Heart left ventricle (tissue), 16 donors: ENCODE measurements at regions not wholly inside any gene's neighbourhood (a gene's known extent, or its start where the extent isn't known, plus 50 kb on each side); places are given as distances from the start of the nearest gene placed in this dataset.
"Not testable (repeated sequence)": the region's sequence is repeated elsewhere in the genome, so short reads cannot be mapped to it uniquely, and the experiment has no call there.

Experiments used
- ATAC-seq, 4 donors: fragments of 200-7000 bp; cut with Tn5 transposase; one replicate each; pipeline ENCODE4 v1.9.1; 2020 to 2022; ENCODE audit warnings: moderate library complexity in 4 of 4, mild to moderate bottlenecking in 3 of 4, moderate number of reproducible peaks in 1 of 4
- DNase-seq, 5 donors: peaks; one replicate each; pipeline ENCODE4 v3.0.0-alpha.2; 2020
- H3K27ac ChIP-seq, 12 donors: fragments of 200-600 bp; sonication (generic) in 4 of 12; one replicate each; pipeline versions ENCODE4 v1.5.0 to v1.8.0; 2016 to 2022; ENCODE audit warnings: mild to moderate bottlenecking in 2 of 12
- H3K27me3 ChIP-seq, 9 donors: fragments of 200-600 bp; sonication (generic) in 2 of 9; one replicate each; pipeline versions ENCODE4 v1.5.1 to v1.8.0; 2016 to 2022; ENCODE audit warnings: mild to moderate bottlenecking in 3 of 9
- H3K36me3 ChIP-seq, 9 donors: fragments of 200-600 bp; sonication (generic) in 2 of 9; one replicate each; pipeline versions ENCODE4 v1.5.0 to v1.8.0; 2018 to 2022; ENCODE audit warnings: mild to moderate bottlenecking in 2 of 9
- H3K4me1 ChIP-seq, 12 donors: fragments of 200-600 bp; sonication (generic) in 4 of 12; one replicate each; pipeline versions ENCODE4 v1.5.0 to v1.8.0; 2016 to 2022; ENCODE audit warnings: mild to moderate bottlenecking in 3 of 12
- H3K4me3 ChIP-seq, 12 donors: fragments of 200-600 bp; sonication (generic) in 4 of 12; one replicate each; pipeline versions ENCODE4 v1.5.0 to v1.8.0; 2017 to 2022; ENCODE audit warnings: mild to moderate bottlenecking in 9 of 12, moderate library complexity in 4 of 12
- H3K9me3 ChIP-seq, 12 donors: fragments of 200-600 bp; sonication (generic) in 4 of 12; one replicate each; pipeline versions ENCODE4 v1.5.0 to v1.8.0; 2016 to 2022; ENCODE audit warnings: mild to moderate bottlenecking in 1 of 12
- CTCF ChIP-seq, 12 donors: fragments of 200-600 bp; sonication (generic) in 4 of 12; IDR thresholded peaks; one replicate each; pipeline versions ENCODE4 v1.5.0 to v1.8.0; 2018 to 2022; ENCODE audit warnings: antibody characterized with exemption in 12 of 12, mild to moderate bottlenecking in 5 of 12
- POLR2A ChIP-seq, 2 donors: fragments of 450-650 bp; IDR thresholded peaks; one replicate each; pipeline ENCODE4 v1.6.1; 2017; ENCODE audit warnings: antibody characterized with exemption in 2 of 2, mild to moderate bottlenecking in 2 of 2, moderate library complexity in 2 of 2
- WGBS, 4 donors: extraction: QIAGEN DNeasy Blood & Tissue Kit in 2 of 4; methylation state at CpG; one replicate each; pipeline versions ENCODE4 v1.1.5 to v1.1.7; 2013 to 2018; 5-methylcytosine and 5-hydroxymethylcytosine counted together
- intact Hi-C, 10 donors: fragments of 100-400 bp; cut with DNase I; formaldehyde crosslinking; loops; one replicate each; pipeline versions ENCODE4 v1.11.1 to v1.14.2; 2022
- donor health status: ischemic (EF 13 %, LVEDD 7.1; RV severe dilation, severe dysfunction).
- donor health status: healthy with polysubstance abuse.
- donor health status: DM: no; HTN: yes; CAD: no.
- donor health status: DM: no; HTN: no; CAD: no.
- donor health status: ischemic (EF 25% LVEDD 6.9; RV normal size, moderate dysfunction).
- donor health status: ischemic (EF 25% LVEDD 5.7; RV mildly dilated, moderate dysfunction).
- donor health status: healthy.
- donor health status: DM: yes; HTN: yes; CAD: no.
- donor health status: ischemic (EF 35%, LVEDD 5.7; RV mildly dilated, moderate dysfunction).
- donor health status: nonischemic (EF 11% LVEDD 7.7; RV severe dilation, severe dysfunction).
- donor health status: DM: yes; HTN: yes; CAD: no.
- donor health status: PGD.
- donor health status: ischemic (EF 29% LVEDD 5.4; RV normal size, mild dysfunction).
- donor health status: nonischemic (EF 23%, LVEDD 6.1; RV moderate dilation, normal function).

- Histone ChIP-seq H3K9me3 (no peaks in the 10 kb centered on the region), H3K36me3 (no peaks in the 10 kb centered on the region), H3K27ac (no peak overlapping the region), H3K4me1 (no peaks in the 10 kb centered on the region), H3K27me3 (no peaks in the 10 kb centered on the region), H3K4me3 (no peak overlapping the region)
- 77 to 88% (median 81%) methylated on average over 3 of the region's 3 CpGs for WGBS, 4 donors
- intact Hi-C loops: no loop called here
- no peak for DNase-seq
- TF ChIP-seq POLR2A (IDR thresholded peaks at IDR 0.05): no peak
- TF ChIP-seq CTCF (IDR thresholded peaks at IDR 0.05): no peak
- no peak for ATAC-seq
Measured at GRCh38 chr10:46197050-46197449, 89.7 kb upstream of the ANTXRL start.

GRCh38 chr10:46198516-46198915 is 88.3 kb upstream of the ANTXRL start:
- no peak for DNase-seq
- Histone ChIP-seq H3K4me1 (no peaks in the 10 kb centered on the region), H3K36me3 (no peaks in the 10 kb centered on the region), H3K27ac (no peak overlapping the region), H3K9me3 (no peaks in the 10 kb centered on the region), H3K27me3 (no peaks in the 10 kb centered on the region), H3K4me3 (no peak overlapping the region)
- TF ChIP-seq CTCF (IDR thresholded peaks at IDR 0.05) (no peak), POLR2A (IDR thresholded peaks at IDR 0.05) (no peak)
- intact Hi-C loops: no loop called here
- ATAC-seq: no peak

- H3K36me3 ChIP-seq, H3K4me3 ChIP-seq, H3K27me3 ChIP-seq, DNase-seq, H3K27ac ChIP-seq, H3K9me3 ChIP-seq, H3K4me1 ChIP-seq, intact Hi-C loops, ATAC-seq: not testable (repeated sequence)
- WGBS, 4 donors: 76 to 89% (median 82%) methylated on average over 1 of the region's 1 CpG
Measured at GRCh38 chr10:46202405-46202804, 84.4 kb upstream of the ANTXRL start.

- intact Hi-C loops, H3K36me3 ChIP-seq, ATAC-seq, DNase-seq, H3K9me3 ChIP-seq, H3K4me3 ChIP-seq, H3K27ac ChIP-seq, H3K27me3 ChIP-seq, H3K4me1 ChIP-seq: not testable (repeated sequence)
- WGBS, 4 donors: 88 to 91% (median 91%) methylated on average over 18 to 20 of the region's 20 CpGs
Measured at GRCh38 chr10:46204482-46205102, 82.2 kb upstream of the ANTXRL start.

- intact Hi-C loops, H3K36me3 ChIP-seq, H3K4me3 ChIP-seq, DNase-seq, H3K27ac ChIP-seq, H3K9me3 ChIP-seq, H3K27me3 ChIP-seq, H3K4me1 ChIP-seq, ATAC-seq: not testable (repeated sequence)
- no CpG with 5 or more reads among the region's 2 CpGs for WGBS, 4 donors
Measured at GRCh38 chr10:46210427-46210826, 76.4 kb upstream of the ANTXRL start.

GRCh38 chr10:46215426-46215825 is 71.4 kb upstream of the ANTXRL start:
- no peak for TF ChIP-seq POLR2A (IDR thresholded peaks at IDR 0.05)
- no peak for TF ChIP-seq CTCF (IDR thresholded peaks at IDR 0.05)

More at GRCh38 chr10:46215426-46215825, 71.4 kb upstream of the ANTXRL start:
- WGBS, 4 donors: 68 to 85% (median 74%) methylated on average over 4 of the region's 4 CpGs
- Histone ChIP-seq H3K27me3 (no peaks in the 10 kb centered on the region), H3K9me3 (no peaks in the 10 kb centered on the region), H3K4me1 (no peaks in the 10 kb centered on the region), H3K27ac (no peak overlapping the region), H3K4me3 (no peak overlapping the region), H3K36me3 (no peaks in the 10 kb centered on the region)
- DNase-seq (no peak), ATAC-seq (no peak)
- intact Hi-C loops: no loop called here
